Stimulated activated CD4-positive, alpha-beta T cell treated with anti-CD3 and anti-CD28 coated beads, TNF-alpha, amount 100 ng/mL, for 1 hour (primary cell): ENCODE measurements at regions not wholly inside any gene's neighbourhood (a gene's known extent, or its start where the extent isn't known, plus 50 kb on each side); places are given as distances from the start of the nearest gene placed in this dataset.

Experiments used
- DNase-seq, 3 donors: peaks; one replicate each; pipeline ENCODE4 v3.0.0-alpha.2; 2020; ENCODE audit warnings: low read depth in 3 of 3, low spot score in 1 of 3

DNA sequence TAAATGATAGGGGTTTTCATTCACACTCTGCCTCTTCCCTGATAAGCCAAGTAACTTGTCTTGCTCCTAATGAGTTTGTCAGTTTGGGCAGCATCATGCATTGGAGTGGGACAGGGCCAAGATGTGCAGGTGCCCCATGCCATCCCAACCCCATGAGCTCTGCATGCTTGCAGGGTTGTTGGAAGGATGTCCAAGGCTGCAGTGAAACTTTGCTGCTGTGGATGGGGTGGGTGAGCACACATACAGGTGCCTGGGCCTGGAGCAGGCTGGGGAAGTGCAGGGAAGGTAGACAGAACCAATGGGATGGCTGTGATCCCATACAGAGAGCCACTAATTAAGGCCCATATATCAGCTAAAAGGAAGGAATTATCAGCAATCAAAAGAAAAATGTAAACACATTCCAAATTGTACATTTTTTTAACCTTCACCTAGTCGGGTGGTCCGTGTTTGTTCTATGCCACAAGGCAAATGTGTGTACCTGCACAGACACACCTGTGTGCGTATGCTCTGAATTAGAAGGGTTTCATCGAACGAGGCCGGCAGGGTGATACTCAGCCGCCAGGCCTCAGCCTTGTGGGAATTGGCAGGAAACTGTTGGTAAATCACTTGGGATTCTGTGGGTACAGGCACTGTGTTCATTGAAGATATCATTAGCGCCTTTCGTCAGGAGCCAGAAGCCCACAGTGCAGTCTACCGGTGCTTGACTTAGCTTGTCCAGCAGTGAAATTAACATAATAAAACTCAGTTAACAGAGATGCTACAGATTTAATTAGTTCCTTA, 342.9 kb downstream of the MYCN start:
- no peak for DNase-seq

DNA sequence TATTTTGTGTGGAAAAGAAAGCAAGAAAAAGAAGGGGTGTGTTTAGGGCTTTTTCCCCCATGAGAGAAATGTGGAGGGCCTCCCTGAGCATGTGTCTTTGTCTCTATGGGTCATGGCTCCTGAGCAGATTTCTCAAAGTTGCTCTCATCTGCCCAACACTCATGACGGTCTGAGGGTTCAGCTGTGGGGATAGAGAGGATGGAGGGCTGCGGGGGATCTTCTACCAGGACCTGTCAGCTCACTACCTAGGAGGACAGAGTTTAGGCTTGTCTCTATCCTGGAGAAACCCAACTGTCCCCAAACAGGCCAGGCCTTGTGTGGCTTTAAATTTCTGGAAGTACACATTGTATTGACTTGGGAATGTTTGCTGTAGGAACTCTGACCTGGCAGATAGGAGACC, 342.2 kb downstream of the MYCN start:
- DNase-seq: no peak

DNA sequence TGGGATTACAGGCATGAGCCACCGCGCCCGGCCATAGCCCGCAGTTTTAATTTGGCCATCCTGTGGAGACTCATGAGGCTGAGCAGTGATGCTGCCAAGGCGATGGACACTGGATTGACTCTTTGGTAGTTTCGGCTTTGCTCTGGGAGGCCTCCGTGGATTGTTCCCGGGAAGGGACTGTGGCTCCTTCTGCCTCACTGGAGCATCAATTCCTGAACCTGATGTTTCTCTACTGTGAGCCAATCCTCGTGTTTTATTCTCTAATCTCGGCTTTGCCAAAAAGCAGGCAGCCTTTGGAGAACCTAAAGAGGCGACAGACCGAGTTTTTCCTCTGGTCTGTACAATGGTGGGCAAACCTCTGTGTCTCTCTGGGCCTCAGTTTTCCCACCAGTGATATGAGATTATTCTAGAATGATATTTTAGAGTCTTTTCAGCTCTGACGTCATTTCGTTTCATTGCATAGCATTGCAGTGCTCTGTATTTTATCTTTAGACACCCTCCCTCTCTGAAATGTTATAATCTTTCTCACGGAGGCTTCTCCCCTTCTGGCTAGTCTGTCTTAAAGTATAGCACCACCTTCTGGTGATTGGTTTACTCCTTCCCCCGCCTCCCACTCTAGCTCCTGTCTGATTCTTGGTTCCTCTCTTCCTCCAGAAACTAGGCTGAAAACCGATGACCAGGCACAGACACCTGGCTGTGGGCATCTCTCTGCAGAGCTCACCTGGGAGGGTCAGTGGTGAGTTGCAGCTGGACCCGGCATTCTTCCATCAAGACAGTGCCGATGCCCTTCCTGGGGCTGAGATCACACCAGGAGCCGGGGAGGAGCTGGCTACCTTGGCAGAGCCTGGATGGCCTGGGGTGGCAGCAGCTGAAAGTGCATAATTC, 341.3 kb downstream of the MYCN start:
- DNase-seq: no peak

DNA sequence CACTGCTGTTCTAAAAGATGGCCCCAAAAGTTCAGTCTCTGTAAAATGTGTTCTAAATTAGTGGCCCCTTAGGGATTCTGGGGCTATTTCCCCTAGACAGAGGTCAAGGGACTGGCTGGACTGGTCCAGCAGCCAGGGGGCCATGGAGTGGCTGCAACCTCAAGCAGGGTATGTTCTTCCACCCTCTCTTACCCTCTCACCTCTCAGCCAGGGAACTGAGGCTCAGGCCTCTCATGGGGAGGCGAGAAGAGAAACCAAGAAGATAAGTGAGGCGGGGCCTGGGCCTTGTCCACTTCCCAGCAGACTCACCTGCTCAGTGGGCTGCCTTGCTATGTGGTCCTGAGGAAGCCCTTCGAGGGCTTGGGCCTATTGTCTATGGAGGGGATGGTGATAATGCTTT, 339.7 kb downstream of the MYCN start:
- no peak for DNase-seq

DNA sequence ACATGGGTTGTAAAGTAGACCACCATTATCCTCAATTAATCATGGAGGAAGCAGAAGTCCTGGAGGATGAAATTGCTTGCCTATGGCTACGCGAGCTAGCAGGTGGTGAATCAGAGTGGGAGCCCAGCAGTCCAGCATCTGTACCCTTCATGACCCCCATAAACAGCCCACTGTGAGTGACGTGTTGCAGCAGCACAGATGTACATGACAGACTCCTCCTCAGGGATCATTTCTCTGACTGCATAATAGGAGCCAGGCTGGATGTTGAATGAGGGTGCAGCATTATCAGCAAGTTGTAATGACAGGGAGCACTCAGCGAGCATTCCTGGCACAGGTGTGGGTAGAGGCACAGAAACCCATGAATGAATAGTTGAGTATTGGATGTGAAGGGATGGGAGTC, 339.3 kb downstream of the MYCN start:
- DNase-seq: no peak

DNA sequence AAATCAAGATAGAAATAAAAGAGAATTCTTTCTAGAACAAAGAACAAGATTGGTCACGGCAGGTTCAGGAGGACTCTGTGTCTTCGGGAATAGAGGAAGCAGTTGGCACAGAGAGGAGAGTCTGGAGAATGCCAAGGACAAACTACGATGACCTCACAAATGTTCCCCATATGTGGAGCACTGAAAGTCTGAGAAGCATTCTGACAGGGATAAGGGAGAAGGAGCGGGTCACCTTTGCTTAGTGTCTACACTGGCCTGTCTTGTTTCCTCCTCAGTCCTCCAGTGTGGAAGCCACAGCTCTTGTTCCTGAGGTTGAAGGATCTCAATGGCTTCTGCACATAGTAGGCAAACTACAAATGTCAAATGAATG, 338.8 kb downstream of the MYCN start:
- no peak for DNase-seq

DNA sequence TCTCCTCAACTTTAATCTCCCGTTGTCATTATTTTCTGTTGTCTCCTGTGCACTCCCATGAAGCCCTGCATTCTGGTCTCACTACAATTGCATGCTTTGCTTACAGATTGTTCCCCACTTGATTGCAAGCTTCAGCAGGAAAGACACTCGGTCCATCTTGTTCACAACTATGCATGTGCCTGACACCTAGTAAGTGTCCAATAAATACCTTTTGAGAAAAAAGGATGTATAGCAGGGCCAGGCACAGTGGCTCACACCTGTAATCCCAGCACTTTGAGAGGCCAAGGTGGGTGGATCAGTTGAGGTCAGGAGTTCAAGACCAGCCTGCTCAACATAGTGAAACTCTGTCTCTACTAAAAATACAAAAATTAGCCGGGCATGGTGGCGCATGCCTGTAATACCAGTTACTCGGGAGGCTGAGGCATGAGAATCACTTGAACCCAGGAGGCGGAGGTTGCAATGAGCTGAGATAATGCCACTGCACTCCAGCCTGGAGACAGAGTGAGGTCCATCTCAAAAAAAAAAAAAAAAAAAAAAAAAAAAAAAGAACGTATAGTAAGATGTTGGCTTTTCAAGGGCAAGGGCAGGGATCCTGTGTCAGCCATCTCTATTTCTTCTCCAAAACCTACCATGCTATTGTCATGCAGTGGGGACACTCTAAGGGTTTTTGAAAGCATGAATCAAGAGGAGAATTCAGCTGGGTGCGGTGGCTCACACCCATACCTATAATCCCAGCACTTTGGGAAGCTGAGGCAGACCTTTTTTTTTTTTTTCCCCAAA, 338.3 kb downstream of the MYCN start:
- no peak for DNase-seq

DNA sequence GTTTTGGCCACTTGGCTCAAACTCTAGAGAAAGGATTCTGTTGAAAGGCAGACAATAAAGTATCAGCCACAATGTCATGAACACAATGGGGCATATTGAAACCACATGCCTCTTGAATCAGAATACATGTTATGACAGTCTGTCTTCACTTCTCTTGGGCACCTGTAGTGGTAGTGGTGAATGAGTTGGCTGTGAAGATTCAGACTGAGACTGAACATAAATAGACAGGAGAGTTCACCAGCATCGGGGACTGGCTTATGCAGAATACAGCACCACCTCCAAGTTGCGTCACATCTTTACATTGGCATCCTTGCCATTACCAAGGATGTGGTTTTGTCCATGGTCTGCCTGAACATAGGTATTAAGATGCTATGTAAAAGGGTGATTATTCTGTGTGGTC, 336.8 kb downstream of the MYCN start:
- no peak for DNase-seq

DNA sequence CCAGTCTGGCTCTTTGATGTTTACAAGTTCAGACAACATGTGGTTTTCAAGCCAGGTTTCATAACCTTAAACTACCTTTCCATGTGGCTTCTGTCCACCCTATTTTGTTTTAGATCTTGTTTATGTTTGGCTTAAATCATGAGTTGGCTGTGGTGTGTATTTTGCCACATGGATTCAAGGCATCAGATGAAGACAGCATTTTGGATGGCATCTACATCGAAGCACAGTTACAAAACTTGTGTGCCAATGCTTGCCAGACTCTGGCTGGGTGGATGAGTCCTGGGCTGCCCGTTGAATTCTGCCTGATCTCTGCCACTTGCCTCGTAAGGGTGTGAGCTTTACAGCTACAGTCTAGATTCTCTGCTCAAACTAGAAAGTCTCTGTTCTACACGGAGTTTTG, 335.3 kb downstream of the MYCN start:
- no peak for DNase-seq

DNA sequence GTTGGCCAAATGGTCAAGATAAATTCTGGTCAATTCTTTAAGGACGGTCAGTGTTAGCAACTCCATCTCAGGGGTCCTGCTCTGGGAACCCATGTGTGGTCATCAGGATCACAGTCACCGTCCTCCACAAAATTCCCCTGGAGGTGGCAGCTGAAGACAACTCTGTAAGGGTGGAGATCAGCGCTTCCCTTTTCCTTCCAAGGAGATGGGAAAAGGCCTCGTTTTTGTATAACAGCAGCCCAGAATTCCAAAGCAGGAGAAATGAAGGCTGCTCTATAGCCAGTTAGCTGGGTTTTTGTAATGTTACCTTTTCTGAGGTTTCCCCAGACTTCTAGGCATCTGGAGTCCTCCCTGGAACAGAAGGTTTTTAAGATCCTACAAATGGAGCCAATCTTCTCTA, 334.8 kb downstream of the MYCN start:
- no peak for DNase-seq

DNA sequence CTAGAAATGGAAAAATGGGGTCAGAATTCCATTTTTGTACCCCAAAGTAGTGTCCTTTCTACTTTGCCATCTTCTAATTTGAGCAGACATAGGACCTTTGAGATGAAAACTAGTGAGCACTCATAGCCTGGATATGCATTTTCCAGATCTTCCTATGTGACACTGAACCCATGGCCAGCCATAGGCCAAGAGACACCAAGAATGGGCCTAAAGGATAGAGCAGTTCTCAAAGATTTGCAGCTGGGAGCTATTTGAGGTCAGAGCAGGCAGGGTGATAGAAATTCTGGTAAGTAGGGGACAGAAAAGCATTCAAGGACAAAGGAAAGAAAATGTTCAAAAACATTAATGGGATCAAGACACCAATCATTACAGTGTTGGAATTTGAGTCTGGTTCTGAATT, 332.8 kb downstream of the MYCN start:
- no peak for DNase-seq

DNA sequence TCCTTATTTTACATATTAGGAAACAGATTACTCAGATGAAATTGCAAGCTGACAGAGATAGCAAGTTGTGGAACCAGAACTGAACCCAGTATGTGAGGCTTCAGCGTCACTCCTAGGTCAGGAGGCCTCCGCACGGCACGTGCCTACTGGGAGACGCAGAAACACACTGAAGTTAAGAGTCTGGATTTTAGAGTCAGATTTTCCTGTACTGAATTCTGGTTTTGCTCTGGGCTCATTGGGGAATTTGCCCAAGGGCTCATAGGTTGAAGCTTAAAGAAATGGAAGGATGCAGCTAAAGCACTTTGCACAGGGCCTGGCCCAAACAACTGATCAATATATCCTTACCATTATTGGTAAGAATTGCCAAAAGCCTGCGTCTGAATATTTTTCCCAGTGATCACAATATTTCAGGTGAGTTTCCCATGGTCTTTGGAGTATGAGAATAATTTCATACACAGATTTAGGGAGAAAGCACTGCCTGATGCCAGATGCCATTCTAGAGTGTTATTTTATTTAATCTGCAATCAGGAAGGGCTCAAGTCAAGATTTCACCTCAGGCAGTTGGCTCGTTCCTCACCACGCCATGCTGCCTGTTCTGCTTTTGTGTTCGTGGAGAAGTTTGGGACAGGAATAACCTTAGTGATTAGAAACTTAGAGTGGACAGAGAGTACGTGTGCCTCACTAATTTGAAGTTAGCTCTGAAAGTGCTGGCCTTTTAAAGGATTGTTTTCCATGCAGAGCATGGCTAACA, 331.9 kb downstream of the MYCN start:
- DNase-seq: no peak

DNA sequence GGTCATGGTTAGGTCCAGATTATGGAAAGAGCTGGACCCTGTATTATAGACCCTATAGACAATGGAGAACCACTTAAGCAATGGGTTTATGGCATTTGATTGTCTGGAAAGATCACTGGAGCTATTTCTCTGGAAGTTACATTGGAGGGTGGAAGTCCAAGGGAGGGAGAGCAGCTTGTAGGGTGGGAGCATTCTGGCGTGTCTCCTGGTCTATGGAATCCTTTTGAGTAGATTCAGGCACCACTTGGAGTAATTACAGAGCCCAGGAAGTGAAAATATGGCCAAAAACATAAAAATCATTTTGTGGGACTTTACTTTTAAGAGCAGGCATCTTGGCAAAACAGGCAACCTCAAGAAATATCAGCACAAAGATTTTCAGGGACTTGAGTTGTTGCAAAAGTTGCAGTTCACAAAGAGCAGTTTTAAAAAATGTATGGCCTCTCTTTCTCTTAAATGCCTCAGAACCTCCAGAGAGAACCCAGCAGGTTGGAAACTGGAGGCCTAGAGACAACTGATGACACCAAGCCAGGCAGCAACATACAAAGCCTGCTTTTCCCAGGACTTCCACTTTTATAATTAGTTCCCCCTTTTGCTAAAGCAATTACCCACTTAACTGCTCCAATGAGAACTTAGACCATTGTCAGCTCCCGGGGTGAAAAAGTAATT, 331.0 kb downstream of the MYCN start:
- DNase-seq: no peak

DNA sequence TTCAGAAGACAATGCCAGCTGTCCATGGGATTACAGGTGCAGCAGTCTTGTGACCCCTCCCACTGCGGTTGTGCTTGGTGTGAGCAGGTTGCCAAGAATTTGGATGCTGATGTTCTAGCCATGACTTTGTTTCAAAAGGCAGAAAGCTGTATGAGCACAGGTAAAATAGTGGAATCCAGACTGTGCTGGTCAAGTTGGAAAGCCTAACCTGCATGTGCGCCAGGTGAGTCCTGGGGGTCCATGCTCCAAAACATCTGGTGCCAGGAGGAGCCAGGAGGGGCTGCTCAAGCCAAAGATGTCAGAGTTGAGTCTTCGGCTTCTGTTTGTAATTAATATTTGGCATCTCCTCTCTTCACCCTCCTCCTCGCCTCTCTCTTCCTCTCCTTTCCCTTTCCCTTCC, 330.1 kb downstream of the MYCN start:
- no peak for DNase-seq

DNA sequence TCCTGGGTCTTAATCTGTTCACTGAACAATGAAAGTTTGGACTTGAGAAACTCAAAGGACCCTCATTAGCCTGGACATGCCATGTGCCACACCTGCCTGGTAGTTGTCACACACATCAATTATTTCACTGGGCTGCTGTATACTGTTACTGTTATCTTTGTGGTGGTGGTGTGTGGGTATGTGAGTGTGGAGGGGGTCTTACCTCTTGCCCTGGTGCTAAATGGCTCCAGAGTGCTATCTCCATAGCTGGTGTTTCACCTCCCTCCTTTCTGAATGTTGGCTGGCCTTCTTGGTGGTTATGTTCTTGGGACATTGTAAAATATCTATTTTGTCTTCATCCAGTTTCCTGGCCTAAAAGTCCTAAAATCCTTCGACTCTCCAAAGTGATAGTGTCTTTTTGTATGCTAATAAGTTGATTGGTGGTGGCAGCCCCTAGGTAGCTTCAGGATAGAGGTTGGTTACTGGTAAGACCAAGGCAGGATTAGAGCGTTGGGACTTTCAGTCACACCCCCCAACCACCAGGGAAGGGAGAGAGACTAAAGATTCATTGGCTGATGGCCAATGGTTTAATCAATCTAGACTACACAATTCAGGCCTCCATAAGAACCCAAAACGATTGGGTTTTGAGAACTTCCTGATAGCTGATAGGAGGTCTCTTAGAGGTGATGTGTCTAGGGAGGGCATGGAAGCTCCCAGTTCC, 328.1 kb downstream of the MYCN start:
- DNase-seq: no peak

DNA sequence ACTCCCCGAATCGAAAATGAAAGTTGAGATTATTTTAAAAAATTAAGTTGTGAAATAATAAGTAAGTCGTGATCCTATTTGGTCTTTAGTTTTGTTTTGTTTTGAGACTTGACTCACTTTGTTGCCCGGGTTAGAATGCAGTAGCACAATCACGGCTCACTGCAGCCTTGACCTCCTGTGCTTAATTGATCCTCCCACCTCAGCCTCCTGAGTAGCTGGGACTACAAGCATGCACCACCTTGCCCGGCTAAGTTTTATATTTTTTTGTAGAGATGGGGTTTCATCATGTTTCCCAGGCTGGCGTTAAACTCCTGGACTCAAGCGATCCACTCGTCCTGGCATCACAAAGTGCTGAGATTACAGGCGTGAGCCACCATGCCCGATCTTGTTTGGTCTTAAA, 326.2 kb downstream of the MYCN start:
- no peak for DNase-seq

DNA sequence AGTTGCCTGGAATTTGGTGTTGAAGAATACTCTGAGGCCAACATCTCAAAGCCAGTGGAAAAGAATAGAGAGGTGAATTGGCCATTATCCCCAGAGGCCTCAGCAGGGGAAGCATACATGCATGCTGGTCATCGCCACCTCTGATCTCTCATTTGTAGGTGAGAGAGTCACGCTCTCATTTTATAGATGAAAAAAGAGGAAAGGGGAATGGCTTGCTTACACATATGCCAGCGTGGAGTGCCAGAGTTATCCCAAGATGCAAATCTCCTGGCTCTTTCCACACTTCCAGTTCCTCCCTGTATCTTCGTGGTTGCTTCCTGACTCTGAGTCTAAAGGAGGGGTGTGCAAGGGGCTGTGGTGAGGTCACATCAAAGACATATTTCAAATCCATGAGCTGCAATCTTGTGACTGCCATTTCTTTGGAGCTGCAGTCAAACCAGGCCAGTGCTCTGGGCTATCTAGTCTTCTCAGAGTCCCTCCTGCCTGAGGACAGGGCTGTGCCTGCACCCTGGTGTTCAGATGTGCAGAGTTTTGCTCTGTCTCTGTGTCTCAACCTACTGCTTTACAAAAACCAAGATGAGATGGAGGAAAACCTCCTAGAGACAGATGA, 324.7 kb downstream of the MYCN start:
- DNase-seq: no peak

DNA sequence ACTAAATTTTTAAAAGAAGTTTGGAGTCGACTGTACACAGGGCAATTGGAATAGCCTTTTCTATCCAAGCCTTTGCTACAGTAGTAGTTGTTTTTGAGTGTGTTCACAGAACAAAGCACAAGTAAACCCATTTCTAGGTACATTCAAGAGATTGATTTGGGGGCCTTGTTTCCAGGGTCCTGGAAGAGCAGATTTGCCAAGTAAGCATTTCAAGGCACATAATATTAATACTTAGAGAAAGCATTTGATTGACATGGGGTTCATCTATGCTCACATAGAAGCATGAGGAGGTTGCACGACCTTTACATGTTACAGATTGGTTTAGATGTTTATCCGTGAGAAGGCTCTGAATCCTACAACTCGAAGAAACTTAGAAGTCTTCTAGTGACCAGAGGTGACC, 324.1 kb downstream of the MYCN start:
- no peak for DNase-seq

DNA sequence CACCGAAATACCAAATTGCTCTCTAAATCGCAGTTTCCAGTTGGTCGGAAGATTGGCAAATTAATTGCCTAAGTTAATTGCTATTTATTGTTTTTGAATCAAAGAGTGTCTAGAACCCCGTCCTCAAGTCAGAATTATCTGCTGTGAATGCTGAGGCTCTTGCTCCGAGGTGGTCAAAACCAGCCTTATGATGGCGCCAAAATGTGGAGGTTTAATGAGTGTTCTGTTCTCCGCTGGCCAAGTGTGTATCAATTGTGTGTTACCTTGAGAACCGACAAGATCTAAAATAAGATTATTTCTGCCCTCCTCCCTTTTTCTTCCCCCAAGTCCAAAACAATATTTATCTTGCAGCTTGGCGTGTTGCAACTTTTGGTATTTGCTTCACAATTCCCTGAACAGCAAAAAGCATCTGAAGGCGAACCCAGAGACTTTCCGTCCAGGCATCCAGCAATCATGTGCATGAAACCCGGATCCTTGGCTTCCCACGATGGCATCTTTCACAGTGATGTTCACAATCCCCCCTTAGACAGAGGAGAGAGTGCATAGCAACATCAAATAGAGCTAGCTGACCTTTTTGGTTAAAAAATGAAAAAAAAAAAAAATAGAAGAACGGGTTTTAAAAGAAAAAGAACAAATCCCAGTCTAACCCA, 323.0 kb downstream of the MYCN start:
- no peak for DNase-seq
